ENCODE measurements at regions not wholly inside any gene's neighbourhood (a gene's known extent, or its start where the extent isn't known, plus 50 kb on each side); places are given as distances from the start of the nearest gene placed in this dataset.
"Not testable (repeated sequence)": the region's sequence is repeated elsewhere in the genome, so short reads cannot be mapped to it uniquely, and the experiment has no call there.

DNA sequence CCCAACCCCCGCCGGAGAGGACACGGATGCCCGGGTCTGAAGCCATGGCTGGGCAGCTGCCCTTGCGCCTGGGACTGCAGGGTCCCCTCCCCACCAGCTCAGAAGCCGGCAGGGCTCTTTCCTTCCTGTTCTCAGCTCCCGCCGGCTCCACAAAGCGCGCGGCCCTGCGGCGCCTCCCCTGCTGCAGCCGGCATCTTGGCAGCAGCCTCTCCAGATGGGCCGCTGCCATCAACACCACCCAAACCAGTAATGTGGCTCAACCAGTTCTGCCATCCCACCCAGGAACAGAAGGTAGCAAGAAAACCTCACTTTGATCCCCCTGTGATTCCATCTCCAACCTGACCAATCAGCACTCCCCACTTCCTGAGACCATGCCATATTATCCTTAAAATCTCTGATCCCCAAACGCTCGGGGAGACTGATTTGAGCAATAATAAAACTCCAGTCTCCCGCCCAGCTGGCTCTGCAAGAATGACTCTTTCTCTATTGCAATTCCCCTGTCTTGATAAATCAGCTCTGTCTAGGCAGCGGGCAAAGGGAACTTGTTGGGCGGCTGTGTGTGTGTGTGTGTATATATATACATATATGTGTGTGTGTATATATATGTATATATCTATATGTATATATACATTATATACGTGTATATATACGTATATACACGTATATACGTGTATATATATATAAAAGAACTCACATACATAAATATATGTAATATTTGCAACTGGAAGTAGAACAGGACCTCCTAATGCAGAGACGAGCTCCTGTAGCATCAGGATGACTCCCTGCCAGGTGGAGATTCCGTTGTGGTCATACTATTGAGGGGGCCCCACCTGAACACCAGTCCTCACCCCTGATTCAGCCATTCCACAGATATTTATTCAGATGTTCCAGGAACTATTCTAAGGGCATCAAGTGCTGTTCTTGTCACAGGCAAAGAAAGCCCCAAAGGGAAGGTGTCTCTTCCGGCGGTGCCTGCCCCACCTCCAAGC is 1674.9 kb downstream of the SPATA31A7 start:
- DNase-seq (ENCODE audit: missing footprints) (peak; percentile 85), ATAC-seq (peak; percentile 44)
- intact Hi-C loops (cut with DNase I), result not testable (repeated sequence)

DNA sequence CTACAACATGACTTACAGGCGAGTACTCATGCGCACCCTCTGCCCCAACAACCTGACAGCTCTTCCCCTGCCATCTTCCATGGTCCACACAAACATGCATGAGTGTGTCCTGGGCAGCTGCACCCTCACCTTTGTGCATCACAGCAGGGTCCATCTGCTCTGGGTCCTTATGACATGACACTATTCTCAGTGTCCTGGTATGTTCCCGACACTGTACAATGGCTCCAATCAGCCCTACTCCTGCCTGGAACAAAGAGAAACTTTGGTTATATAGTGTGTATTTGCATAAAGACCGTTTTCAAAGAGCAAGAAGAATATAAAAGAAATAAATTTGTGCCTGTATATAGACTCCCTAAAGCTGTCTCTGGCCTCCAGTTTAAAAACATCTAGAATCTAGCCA is 1679.2 kb downstream of the SPATA31A7 start:
- intact Hi-C loops (cut with DNase I); ATAC-seq; DNase-seq (ENCODE audit: missing footprints): not testable (repeated sequence)

DNA sequence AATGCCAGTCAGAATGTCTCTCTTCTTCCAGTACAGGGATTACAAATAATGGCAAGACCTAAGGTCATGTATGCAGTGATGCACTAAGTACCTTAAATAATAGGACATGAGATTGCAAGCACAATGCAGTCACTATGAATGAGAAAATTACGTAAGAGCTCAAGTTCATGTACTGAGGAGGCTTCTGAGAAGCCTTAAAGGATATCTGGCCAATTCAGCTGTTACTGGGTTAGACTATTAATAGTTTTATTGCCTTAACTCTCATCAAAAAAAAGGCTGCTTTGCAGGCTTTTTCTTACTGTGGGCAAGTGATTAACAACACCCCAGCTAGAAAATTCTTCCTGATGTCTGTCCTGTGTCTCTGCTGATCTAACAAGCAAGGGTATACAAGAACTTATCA is 1681.9 kb downstream of the SPATA31A7 start:
- ATAC-seq; DNase-seq (ENCODE audit: missing footprints); intact Hi-C loops (cut with DNase I): not testable (repeated sequence)

DNA sequence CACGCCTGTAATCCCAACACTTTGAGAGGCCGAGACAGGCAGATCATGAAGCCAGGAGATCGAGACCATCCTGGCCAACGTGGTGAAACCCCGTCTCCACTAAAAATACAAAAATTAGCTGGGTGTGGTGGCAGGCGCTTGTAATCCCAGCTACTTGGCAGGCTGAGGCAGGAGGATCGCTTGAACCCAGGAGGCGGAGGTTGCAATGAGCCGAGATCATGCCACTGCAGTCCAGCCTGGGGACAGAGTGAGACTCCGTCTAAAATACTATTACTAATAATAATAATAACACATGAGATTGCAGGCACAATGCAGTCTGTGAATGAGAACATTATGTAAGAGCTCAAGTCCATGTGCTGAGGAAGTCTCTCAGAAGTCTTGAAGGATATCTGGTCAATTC is 1684.4 kb downstream of the SPATA31A7 start:
- not testable (repeated sequence) for DNase-seq (ENCODE audit: missing footprints); ATAC-seq

DNA sequence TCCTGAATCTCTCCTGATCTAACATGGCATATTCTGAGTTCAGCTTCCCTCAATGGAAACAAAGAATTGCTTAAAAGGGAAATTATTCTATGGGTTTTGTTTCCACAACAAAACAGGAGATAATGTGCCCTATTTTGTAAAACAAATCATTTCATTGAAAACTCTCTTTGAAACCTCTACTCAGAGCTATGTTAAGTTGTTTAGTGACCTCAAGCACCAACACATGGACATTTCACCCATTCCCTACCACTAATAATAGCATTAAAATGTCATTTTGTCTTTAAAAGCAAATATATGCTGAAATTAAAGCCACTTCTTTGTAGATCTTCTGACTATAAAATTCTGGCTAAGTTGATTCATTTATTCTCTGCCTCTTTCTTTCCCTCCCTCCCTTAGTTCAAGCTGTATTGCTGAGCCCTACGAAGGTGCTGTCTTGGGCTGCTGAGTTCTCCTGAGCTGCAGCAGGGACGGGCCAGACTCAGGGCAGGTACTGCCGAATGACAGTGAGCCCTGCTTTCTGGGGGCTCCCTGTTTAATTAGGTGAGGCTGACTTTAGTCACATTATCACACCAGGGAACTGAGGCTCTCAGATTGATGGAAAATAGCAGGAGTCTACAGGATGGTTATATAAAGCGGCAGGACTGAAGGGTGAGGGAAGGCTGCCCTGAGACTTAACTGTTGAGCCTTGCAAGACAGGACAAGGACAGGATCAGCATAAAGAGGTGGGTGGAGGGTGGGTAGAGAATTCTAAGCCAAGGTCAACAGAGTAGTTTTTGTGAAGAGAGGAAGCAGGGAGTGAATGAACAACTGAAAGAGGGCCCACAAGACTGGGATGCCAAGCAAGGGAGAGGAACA is 1685.1 kb downstream of the SPATA31A7 start:
- ATAC-seq, result not testable (repeated sequence)

More for the DNA sequence above, 1684.4 kb downstream of the SPATA31A7 start:
- intact Hi-C loops (cut with DNase I), result not testable (repeated sequence)

DNA sequence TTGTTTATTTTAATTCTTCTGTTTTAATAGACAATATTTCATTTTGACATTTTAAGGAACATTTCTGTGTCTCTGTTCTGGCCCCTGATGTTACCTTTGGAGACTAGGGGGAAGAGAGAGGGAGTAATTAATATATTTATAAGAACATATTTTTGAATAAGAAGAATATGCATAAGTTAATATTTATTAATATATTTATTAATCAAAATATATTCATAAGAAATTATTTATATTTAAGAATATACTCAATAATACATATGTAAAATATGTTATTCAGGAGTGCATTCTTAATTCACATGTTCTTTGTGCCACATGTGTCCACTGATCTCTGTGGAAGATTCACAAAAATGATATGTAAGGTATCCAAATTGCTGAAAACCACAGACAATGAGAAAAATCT is 1687.7 kb downstream of the SPATA31A7 start:
- DNase-seq (ENCODE audit: missing footprints); ATAC-seq; intact Hi-C loops (cut with DNase I): not testable (repeated sequence)

More for the DNA sequence above, 1685.1 kb downstream of the SPATA31A7 start:
- intact Hi-C loops (cut with DNase I); DNase-seq (ENCODE audit: missing footprints): not testable (repeated sequence)

DNA sequence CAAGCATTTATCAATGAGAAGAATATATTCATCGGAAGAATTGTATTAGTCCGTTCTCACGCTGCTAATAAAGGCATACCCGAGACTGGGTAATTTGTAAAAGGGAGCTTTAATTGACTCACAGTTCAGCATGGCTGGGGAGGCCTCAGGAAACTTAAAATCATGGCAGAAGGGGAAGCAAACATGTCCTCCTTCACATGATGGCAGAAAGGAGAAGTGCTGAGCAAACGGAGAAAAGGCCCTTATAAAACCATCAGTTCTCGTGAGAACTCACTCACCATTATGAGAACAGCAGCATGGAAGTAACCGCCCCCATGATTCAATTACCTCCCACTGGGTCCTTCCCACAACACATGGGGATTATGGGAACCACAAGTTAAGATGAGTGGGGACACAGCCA is 1688.2 kb downstream of the SPATA31A7 start:
- DNase-seq (ENCODE audit: missing footprints); ATAC-seq; intact Hi-C loops (cut with DNase I): not testable (repeated sequence)

DNA sequence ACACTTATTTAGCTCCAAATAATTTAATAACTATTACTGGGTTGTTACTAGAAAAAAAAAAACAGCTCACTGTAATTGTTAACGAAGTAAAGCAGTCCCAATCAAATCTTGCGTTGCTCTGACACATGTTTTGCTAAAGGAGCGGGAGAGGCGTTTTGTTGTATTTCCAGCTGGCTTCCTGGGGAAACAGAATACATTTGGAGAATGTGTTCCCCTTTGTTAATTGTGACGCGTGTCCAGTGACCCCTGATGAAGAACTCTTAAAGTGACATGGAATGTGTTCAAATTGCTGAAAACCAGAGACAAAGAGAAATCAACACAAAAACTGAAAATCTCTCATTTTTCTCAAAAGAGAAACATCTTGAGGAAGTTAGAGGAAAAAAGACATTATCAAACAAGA is 1690.6 kb downstream of the SPATA31A7 start:
- DNase-seq (ENCODE audit: missing footprints), result not testable (repeated sequence)

DNA sequence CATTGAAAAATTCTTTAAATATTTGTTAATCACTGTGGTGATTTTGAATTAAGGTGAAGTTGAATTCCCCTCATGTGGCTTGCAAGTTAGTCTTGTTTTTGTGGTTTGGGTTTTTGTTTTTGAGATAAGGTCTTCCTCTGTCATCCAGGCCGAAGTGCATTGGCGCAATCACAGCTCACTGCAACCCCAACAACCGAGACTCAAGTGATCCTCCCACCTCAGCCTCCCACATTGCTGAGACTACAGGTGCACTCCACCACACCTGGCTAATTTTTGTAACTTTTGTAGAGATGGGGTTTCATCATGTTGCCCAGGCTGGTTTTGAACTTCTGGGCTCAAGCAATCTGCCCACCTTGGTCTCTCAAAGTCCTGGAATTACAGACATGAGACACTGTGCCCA is 1691.1 kb downstream of the SPATA31A7 start:
- ATAC-seq; DNase-seq (ENCODE audit: missing footprints); intact Hi-C loops (cut with DNase I): not testable (repeated sequence)

More for the DNA sequence above, 1690.6 kb downstream of the SPATA31A7 start:
- ATAC-seq; intact Hi-C loops (cut with DNase I): not testable (repeated sequence)

DNA sequence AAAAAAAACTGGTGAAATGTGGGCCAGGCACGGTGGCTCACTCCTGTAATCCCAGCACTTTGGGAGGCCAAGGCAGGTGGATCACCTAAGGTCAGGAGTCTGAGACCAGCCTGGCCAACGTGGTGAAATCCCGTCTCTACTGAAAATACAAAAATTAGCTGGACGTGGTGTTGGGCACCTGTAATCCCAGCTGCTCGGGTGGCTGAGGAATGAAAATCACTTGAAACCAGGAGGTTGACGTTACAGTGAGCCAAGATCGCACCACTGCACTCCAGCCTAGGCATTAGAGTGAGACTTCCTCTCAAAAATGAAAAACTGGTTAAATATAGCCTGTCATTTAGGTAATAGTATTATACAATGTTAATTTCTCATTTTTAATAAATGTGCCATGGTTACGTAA is 1692.0 kb downstream of the SPATA31A7 start:
- intact Hi-C loops (cut with DNase I); ATAC-seq; DNase-seq (ENCODE audit: missing footprints): not testable (repeated sequence)

DNA sequence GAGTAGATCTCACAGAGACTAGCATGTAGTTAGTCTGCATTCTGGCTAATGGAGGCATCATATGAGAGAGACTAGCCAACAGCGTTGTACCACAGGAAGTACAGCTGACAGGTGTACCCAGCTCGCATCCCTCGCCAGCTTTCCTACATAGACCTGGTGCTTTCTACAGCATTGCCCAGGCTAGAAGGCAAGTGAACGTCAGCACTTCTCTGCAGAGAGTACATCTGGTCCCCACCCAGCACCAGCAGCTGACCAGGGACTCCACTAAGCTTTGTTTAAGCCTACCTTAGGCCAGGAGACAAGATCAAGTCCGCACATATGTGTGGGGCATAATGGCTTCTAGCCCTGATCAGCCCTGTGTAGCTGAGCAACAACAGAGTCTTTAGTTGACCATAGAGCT is 1692.9 kb downstream of the SPATA31A7 start:
- DNase-seq (ENCODE audit: missing footprints); ATAC-seq; intact Hi-C loops (cut with DNase I): not testable (repeated sequence)

DNA sequence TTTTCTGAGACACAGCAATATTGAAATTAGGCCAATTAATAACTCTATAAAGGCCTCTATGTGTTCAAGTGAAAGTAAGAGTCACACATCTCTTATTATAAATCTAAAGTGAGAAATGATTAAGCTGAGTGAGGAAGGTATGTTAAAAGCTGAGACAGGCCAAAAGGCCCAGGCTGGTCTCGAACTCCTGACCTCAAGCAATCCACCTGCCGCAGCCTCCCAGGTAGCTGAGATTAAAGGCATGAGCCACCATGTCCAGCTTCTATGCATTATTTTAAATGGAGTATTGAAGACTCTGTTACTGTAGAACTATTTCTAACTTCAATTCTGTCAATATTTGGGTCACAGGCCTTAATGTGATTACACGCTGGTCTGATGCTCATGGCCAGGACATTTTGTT is 1706.9 kb downstream of the SPATA31A7 start:
- intact Hi-C loops (cut with DNase I); ATAC-seq; DNase-seq (ENCODE audit: missing footprints): not testable (repeated sequence)

DNA sequence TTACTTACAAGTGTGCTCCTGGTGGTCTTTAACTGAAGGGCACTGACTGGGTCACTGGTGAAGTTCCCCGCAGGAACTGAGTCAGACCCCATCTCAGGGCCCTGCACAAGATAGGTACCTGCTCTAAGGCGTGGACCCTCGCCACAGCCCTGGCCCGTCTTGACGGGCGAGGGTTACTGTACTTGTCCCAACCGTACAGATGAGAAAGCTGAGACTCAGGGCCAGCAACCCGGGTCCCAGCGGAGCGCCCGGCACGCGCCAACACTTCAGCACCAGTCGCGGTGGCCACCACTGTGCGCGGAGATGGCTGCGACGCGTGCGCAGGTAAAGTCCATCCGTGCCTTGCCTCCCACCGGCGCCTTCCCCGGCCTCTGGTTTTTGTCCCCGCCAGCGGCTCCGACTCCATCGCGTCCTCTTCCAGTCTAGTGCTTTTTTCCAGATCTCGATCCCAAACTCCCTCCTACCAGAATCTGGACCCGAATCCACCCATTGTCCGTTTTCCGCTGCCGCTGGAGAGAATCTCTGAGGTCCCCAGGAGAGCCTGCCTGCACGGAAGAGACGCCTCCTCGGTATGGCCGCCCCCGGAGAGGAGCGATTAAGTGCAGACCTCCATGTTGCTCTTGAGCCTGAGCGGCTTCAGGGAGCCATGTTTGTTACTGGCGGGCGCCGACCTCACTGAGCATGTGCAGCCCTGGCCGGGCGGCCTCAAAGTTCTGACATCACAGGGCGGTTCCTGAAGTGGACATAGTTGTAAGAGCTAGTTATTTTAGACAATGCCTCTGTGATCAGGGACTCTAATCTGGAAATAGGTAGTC is 1707.8 kb downstream of the SPATA31A7 start:
- peak; percentile 69 for DNase-seq (ENCODE audit: missing footprints)
- ATAC-seq; intact Hi-C loops (cut with DNase I): not testable (repeated sequence)

DNA sequence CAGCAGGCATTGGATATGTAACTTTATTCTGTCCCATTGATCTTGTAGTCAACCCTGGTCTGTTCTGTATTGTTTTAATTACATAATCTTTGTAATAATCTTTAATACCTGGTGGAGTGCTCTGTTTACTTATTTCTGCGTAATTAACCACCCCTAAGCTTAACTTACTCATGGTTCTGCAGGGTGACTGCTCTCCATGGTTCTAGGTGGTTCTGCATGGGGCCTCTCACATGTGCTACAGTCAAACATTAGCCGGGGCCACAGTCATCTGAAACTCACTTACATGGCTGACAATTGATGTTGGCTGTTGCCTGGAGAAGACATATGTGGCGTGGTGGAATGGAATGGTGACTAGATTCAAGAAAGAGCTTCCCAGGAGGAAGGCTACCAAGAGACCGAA is 1709.8 kb downstream of the SPATA31A7 start:
- ATAC-seq; intact Hi-C loops (cut with DNase I); DNase-seq (ENCODE audit: missing footprints): not testable (repeated sequence)

DNA sequence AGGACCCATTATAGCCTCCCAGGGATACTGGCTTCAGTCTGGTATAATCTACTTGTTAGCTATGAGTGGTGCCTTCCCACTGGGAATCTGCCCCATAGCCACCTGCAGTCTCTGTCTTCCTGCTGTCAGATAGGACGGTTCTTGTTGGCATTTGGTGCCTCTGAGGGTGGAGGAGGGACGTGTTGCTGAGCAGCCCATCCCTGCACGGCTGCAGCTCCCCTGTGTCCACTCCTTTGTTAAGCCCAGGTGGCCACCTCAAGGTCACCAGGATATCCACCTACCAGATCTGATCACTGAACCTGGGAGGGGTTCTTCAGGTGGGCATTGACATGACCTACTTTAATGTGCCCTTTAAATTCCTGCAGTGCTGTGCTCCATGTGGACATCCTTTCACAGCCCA is 1714.2 kb downstream of the SPATA31A7 start:
- intact Hi-C loops (cut with DNase I); DNase-seq (ENCODE audit: missing footprints); ATAC-seq: not testable (repeated sequence)

DNA sequence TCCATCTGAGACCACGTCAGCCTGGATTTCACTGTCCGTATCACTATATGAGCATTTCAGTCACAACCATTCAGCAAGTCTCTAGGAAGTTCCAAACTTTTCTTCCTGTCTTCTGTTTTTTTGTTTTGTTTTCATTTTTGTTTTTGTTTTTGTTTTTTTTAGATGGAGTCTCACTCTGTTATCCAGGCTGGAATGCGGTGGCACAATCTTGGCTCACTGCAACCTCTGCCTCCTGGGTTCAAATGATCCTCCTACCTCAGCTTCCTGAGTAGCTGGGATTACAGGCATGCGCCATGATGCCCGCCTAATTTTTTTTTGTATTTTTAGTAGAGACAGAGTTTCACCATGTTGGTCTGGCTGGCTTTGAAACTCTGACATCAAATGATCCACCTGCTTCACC is 1715.9 kb downstream of the SPATA31A7 start:
- intact Hi-C loops (cut with DNase I); DNase-seq (ENCODE audit: missing footprints); ATAC-seq: not testable (repeated sequence)

DNA sequence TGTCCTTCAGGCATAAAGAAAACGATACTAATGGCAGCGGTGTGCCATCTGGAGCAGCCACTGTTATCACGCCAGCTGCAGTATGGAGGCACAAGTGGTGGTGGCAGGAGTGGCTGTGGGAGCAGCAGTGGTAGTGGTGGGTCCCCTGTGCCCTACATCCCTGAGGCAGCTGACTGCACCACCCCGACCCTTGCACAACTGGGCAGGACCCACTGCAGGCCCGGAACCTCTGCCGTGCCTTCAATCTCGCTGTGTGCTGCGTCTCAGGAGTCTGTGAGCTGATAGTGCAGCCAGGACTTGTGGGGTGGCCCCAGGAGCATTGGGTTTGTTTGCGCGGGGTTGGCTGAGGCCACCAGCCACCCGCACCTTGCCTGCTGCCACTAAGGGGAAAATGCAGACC is 1718.0 kb downstream of the SPATA31A7 start:
- ATAC-seq; DNase-seq (ENCODE audit: missing footprints); intact Hi-C loops (cut with DNase I): not testable (repeated sequence)

DNA sequence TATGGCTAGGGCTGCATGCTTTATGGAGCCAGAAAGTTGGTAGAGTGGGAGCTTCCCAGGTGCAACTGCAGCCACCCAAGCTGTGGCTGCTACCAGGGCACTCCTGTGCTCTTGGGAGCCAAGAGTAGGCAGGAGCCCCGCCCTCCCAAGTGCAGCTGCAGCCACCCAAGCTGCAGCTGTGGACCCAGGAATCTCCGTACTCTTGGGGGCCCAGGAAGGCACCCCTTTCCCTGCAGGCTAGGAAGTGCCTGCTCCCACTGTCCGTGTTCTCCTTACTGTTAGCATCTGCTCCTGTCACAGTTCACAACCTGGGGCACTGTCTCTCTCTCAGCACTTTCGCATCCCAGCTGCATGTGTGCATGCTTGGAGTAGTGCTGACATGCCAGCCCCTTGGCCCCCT is 1718.4 kb downstream of the SPATA31A7 start:
- intact Hi-C loops (cut with DNase I); DNase-seq (ENCODE audit: missing footprints); ATAC-seq: not testable (repeated sequence)

All from Right ventricle myocardium inferior (tissue), 1 donor.